ENCODE measurements at regions not wholly inside any gene's neighbourhood (a gene's known extent, or its start where the extent isn't known, plus 50 kb on each side); places are given as distances from the start of the nearest gene placed in this dataset.
A peak's percentile ranks its signal among the peaks of the same experiment; 100 is the strongest.

- no peak for DNase-seq (ENCODE audit: low spot score)
- Histone ChIP-seq H3K4me3 (no peak overlapping the region), H3K27ac (no peak overlapping the region)
- TF ChIP-seq, protein P1, sequence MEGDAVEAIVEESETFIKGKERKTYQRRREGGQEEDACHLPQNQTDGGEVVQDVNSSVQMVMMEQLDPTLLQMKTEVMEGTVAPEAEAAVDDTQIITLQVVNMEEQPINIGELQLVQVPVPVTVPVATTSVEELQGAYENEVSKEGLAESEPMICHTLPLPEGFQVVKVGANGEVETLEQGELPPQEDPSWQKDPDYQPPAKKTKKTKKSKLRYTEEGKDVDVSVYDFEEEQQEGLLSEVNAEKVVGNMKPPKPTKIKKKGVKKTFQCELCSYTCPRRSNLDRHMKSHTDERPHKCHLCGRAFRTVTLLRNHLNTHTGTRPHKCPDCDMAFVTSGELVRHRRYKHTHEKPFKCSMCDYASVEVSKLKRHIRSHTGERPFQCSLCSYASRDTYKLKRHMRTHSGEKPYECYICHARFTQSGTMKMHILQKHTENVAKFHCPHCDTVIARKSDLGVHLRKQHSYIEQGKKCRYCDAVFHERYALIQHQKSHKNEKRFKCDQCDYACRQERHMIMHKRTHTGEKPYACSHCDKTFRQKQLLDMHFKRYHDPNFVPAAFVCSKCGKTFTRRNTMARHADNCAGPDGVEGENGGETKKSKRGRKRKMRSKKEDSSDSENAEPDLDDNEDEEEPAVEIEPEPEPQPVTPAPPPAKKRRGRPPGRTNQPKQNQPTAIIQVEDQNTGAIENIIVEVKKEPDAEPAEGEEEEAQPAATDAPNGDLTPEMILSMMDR (IDR thresholded peaks at IDR 0.05) = no peak
Measured at GRCh38 chr18:73950116-73950700, 197.4 kb downstream of the FBXO15 start.

DNA sequence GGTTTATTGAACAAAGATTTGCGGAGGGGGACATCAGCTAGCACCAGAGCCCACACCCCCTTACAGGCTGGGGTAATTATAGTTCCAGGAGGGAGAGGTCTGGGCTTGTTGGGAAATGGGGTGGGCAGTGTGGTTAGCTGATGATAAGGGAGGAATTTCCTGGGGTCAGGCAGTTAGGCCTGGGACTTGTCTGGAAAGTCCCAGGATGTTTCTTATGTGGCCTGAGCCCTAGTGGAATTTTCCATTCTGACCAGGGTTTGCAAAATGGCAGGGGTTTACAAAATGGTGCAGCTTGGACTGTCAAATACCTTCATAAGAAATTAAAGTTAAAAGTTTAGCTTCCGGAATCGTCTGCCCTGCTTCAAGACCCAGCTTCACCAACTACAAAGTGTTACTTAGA, 199.1 kb downstream of the FBXO15 start:
- TF ChIP-seq, protein P1 (IDR thresholded peaks at IDR 0.05) = no peak
- Histone ChIP-seq H3K27ac (peak overlapping the region in 1 of 2 donors; percentile 43), H3K4me3 (no peak overlapping the region)
- no peak for DNase-seq (ENCODE audit: low spot score)

DNA sequence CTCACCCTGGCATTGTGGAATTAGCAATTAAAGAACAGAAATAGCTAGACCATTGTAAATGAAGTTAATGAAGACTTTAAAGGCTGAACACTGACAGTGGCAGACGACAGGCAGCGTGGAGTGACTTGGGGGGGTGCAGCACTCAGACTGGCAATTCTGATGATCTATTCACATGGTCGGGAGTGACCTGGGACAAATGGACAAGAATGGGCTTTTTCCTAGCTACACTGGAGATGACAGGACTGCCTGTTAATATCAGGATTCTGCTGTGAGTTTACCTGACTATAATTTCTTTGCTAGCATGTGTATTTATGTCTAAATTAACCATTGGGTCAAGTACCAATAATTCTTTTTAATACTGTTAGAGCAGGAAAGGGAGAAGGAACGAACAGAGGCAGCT, 199.6 kb downstream of the FBXO15 start:
- no peak for DNase-seq (ENCODE audit: low spot score)
- TF ChIP-seq, protein P1 (IDR thresholded peaks at IDR 0.05) = no peak
- Histone ChIP-seq H3K4me3 (no peak overlapping the region), H3K27ac (peak overlapping the region in 1 of 2 donors; percentile 43)

DNA sequence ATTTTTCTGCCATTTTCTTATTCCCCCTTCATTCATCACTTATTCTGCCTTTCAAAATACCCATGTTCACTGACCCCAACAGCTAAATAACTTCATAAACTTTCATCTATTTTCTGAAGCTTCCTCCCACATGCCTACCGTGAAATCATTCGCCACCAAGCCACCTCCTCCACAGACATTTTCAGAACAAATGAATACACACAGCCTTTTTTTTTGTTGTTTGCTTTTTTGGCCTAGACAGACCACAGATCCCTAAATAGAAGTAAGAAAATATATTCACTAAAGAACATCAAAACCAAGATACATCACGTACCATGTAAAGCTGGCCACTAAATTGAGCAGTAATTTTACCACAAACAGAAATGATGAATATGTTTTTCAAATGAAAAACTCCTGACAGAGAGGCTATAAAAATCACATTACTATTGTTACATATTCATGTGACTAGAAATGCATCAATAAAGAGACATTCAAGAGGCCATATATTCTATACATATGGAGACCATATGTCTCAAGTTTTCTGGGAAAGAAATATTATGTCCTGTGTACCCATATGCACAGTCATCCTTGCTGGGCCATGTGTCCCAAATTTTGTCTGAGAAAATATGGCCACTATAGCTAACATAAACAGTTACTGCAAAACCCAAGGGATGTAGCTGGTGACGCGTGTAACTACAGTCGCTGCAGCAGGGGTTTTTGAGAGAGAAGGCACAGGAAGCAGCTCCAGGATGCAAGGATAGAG, 200.3 kb downstream of the FBXO15 start:
- no peak overlapping the region for H3K27ac ChIP-seq

GRCh38 chr18:73945130-73945792, 202.4 kb downstream of the FBXO15 start:
- no peak for DNase-seq (ENCODE audit: low spot score)
- no peak overlapping the region for H3K4me3 ChIP-seq
- H3K27ac ChIP-seq = no peak overlapping the region
- TF ChIP-seq, protein P1 (IDR thresholded peaks at IDR 0.05) = no peak

More for the DNA sequence above, 200.3 kb downstream of the FBXO15 start:
- no peak for DNase-seq (ENCODE audit: low spot score)
- TF ChIP-seq, protein P1 (IDR thresholded peaks at IDR 0.05) = no peak
- no peak overlapping the region for H3K4me3 ChIP-seq

DNA sequence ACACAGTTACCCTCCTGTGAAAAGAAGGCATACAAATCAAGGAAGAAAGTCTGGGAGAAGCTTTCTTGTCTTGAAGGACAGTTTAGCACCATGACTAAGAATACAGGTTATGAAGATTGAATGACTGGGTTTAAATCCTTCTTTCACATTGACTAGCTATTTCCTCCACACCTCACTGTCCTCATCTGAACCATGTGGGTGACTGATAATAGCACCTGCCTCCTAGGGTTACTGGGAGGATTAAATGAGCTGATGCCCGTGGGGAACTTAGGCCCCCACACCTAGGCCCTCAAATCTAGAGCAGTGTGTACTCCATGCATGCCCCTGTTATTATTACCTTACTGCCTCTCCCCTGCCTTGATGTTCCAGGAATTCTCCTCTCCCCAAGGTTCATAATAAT, 202.9 kb downstream of the FBXO15 start:
- Histone ChIP-seq H3K4me3 (no peak overlapping the region), H3K27ac (no peak overlapping the region)
- TF ChIP-seq, protein P1 (IDR thresholded peaks at IDR 0.05) = no peak
- no peak for DNase-seq (ENCODE audit: low spot score)

Measured in coronary artery (tissue), 2 donors.